ENCODE measurements at regions not wholly inside any gene's neighbourhood (a gene's known extent, or its start where the extent isn't known, plus 50 kb on each side); places are given as distances from the start of the nearest gene placed in this dataset.

DNA sequence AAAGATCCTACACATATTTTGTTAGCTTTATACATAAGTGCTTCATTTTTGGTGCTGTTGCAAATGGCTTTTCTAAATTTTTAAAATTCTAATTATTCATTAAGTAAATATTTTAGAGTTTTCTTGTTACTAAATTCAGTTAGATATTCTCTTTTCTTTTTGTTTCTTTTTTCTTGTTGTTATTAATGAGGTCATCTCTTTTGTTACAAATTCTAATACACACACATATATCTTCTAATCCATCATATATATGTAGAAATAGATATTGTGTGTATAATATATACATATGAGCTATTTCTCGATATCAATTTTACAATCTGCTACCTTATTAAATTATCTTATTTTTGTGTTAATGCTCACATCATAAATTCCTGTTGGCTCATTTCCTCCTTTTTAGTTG, 255.9 kb downstream of the GALR1 start:
- TF ChIP-seq GLIS3 (CRISPR knock-in tag; IDR thresholded peaks at IDR 0.05): no peak
- TF ChIP-seq ZFP3 (CRISPR knock-in tag; IDR thresholded peaks at IDR 0.05): no peak
- TF ChIP-seq, protein P1, sequence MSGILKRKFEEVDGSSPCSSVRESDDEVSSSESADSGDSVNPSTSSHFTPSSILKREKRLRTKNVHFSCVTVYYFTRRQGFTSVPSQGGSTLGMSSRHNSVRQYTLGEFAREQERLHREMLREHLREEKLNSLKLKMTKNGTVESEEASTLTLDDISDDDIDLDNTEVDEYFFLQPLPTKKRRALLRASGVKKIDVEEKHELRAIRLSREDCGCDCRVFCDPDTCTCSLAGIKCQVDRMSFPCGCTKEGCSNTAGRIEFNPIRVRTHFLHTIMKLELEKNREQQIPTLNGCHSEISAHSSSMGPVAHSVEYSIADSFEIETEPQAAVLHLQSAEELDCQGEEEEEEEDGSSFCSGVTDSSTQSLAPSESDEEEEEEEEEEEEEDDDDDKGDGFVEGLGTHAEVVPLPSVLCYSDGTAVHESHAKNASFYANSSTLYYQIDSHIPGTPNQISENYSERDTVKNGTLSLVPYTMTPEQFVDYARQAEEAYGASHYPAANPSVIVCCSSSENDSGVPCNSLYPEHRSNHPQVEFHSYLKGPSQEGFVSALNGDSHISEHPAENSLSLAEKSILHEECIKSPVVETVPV (CRISPR knock-in tag; IDR thresholded peaks at IDR 0.05): no peak
- TF ChIP-seq, protein P2, sequence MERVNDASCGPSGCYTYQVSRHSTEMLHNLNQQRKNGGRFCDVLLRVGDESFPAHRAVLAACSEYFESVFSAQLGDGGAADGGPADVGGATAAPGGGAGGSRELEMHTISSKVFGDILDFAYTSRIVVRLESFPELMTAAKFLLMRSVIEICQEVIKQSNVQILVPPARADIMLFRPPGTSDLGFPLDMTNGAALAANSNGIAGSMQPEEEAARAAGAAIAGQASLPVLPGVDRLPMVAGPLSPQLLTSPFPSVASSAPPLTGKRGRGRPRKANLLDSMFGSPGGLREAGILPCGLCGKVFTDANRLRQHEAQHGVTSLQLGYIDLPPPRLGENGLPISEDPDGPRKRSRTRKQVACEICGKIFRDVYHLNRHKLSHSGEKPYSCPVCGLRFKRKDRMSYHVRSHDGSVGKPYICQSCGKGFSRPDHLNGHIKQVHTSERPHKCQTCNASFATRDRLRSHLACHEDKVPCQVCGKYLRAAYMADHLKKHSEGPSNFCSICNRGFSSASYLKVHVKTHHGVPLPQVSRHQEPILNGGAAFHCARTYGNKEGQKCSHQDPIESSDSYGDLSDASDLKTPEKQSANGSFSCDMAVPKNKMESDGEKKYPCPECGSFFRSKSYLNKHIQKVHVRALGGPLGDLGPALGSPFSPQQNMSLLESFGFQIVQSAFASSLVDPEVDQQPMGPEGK (CRISPR knock-in tag; IDR thresholded peaks at IDR 0.05; ENCODE audit: borderline replicate concordance): no peak
- TF ChIP-seq, protein P3, sequence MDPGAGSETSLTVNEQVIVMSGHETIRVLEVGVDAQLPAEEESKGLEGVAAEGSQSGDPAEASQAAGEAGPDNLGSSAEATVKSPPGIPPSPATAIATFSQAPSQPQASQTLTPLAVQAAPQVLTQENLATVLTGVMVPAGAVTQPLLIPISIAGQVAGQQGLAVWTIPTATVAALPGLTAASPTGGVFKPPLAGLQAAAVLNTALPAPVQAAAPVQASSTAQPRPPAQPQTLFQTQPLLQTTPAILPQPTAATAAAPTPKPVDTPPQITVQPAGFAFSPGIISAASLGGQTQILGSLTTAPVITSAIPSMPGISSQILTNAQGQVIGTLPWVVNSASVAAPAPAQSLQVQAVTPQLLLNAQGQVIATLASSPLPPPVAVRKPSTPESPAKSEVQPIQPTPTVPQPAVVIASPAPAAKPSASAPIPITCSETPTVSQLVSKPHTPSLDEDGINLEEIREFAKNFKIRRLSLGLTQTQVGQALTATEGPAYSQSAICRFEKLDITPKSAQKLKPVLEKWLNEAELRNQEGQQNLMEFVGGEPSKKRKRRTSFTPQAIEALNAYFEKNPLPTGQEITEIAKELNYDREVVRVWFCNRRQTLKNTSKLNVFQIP (CRISPR knock-in tag; IDR thresholded peaks at IDR 0.05; ENCODE audit: borderline replicate concordance, low read depth): no peak
- no peak for TF ChIP-seq ARNTL (CRISPR knock-in tag; IDR thresholded peaks at IDR 0.05; ENCODE audit: borderline replicate concordance, low read depth)
- no peak for TF ChIP-seq ZFP30 (CRISPR knock-in tag; IDR thresholded peaks at IDR 0.05)
